ENCODE measurements at regions not wholly inside any gene's neighbourhood (a gene's known extent, or its start where the extent isn't known, plus 50 kb on each side); places are given as distances from the start of the nearest gene placed in this dataset.
"Not testable (repeated sequence)": the region's sequence is repeated elsewhere in the genome, so short reads cannot be mapped to it uniquely, and the experiment has no call there.

DNA sequence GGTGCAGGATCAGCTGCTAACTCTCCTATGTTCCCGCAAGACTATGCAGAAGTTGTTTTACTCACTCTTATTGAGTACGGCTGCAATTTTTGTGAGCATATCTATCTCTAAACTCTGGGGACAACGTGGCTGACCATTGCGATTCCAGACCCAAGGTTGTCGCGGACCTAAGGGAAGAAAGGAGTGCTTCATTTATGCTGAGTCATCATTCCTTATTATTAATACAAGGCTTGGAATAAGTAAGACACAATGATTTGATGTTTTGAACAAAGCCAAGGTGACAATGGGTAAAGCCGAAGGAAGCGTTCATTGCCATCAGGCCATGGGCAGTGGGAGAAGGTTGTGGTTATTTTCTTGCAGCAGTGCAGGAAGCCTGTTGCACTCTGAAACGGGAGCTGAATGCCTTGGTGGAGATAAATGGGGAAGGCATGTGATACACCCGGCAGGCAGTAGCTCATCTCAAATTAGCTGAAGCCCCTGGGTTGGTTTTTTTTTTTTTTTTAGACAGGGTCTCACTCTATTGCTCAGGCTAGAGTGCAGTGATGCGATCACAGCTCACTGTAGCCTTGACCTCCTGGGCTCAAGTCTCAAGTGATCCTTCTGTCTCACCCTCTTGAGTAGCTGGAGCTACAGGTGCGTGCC is 605.7 kb downstream of the TYW1 start:
- no peak for DNase-seq (ENCODE audit: low read depth in 4 of 4, low spot score in 2 of 4)

DNA sequence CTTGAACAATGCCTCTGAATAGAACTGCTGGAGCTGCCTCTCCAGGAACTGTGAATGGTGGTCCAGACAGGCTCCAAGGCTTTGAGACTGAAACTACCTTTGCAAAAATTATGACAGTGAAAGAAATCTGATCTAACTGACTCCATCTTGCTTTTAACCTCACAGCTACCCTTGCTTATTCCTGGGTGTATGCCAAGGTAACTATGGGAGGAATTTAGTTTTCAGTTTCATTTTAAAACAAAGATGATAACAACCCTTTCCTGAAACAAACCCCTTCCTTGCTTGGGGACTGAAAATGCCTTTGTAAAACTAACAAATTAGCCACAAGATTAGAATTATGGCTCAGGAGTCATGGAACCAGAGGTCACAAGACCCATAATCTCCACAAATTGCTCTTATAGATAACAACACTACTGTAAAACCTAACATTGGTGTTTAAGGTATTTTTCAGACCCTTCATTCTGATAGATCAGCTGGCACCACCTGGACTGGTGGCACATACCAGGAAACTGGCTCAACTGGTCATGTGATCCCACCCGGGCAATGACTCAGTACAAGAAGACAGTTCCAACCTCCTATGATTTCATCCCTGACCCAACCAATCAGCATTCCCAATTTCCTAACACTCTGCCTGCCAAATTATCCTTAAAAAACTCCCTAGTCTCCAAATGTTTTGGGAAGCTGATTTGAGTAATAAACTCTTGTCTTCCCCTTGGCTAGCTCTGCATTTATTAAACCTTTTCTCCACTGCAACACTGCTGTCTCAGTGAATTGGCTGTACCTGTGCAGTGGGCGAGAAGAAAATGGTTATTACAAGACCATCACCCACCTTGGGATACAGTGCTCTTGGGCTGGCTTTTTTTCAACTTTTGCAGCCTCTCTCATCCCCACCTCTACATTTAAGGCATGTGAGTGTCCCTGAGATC is 608.1 kb downstream of the TYW1 start:
- no peak for DNase-seq (ENCODE audit: low read depth in 4 of 4, low spot score in 2 of 4)

DNA sequence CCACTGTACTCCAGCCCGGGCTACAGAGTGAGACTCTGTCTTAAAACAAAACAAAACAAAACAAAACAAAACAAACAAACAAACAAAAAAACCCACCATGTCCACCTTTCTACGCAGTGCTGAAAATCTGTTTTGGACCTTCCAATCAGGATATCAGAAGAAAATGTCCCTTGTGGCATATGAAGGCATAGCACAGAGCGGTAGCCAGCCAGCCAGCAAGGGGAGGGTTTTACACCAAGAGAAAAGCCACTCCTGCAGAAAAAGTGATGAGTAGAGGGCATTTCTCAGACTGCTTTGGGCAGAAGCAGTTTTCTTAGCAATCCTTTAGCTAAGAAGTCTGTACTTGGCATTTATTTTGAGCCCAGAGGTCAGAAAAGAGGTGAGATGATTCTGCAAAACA is 612.2 kb downstream of the TYW1 start:
- DNase-seq (ENCODE audit: low read depth in 4 of 4, low spot score in 2 of 4): no peak

DNA sequence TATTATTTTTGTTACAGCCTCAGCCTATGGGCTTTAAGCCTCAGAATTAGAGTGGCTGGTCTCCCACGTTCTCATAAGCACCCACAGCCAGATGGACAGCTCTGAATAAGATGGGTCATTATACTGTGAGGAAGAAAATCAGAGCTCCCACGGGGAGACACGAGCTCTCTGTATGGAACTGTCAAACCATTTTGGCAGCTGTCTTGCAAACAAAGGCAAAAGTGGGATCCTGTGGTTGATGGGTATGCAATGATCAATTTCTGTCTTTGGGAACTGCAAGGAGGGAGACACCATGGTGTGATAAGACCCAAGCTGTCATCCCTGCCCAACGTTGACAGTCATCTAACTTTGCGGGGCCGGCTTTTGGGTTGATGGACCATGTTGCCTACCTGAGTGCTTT is 614.3 kb downstream of the TYW1 start:
- DNase-seq (ENCODE audit: low read depth in 4 of 4, low spot score in 2 of 4): no peak

DNA sequence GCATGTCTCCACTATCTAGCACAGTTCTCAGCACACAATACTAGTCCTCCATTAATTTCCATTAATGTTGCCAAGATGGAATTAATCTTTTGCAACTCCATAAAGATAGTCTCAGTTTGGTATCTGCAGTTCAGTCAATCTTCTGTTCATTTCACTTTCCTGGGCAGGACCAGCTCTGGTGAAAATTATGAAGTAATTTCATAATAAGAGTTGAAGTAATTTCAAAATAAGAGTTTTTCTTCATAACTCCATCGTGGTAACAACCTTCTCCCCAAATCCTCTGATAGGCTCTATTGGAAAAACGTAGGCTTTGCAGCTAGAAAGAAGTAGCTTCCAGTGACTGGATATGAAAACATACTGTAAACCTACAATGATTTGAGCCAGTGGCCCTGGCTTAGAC is 618.2 kb downstream of the TYW1 start:
- DNase-seq (ENCODE audit: low read depth in 4 of 4, low spot score in 2 of 4): no peak

DNA sequence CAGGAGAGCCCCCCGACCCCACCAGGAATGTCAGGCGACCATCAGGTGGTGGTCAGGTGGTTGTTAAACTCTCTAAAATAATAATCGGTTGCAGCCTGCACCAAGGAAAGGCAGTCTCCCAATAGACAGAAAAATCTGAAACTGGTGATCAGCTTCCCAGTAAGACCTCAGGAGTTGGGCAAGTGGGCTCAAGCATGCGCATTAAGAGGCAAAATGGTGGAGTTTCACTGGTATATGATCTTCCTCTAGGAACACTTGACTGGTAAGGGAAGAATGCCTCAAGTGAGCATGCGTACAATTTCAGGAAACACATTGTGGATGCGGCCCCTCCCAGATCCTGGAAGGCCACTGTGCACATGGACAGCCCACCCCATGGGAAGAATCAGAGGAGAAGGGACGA is 619.9 kb downstream of the TYW1 start:
- DNase-seq (ENCODE audit: low read depth in 4 of 4, low spot score in 2 of 4): no peak

DNA sequence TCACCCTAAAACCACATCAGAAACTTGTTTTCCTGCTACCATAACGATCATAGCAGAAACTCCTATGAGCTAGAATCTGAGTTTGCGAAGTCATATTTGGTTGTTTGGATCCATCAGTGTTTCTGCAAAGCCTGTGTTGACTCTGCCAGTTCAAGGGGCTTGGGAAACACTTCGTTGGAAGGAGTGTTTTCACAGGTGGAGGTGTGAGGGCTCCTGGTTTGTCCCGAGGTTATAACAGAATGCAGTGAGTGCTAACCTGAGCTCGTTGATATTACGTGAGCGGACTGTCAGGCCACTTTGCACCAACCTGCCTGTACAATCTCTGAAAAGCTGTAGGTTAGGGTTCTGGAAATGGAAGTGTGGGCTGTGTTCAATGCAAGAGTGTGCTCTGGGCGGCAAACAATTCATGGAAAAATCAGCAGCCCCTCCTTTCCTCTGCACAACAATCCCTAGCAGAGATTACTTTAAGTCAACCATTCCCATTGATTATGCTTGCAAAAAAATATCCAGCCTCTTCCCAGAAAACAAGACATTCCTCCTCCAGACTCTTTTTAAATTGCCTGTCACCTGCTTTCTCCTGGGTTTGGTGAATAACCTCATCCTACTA is 622.0 kb downstream of the TYW1 start:
- DNase-seq (ENCODE audit: low read depth in 4 of 4, low spot score in 2 of 4): no peak

DNA sequence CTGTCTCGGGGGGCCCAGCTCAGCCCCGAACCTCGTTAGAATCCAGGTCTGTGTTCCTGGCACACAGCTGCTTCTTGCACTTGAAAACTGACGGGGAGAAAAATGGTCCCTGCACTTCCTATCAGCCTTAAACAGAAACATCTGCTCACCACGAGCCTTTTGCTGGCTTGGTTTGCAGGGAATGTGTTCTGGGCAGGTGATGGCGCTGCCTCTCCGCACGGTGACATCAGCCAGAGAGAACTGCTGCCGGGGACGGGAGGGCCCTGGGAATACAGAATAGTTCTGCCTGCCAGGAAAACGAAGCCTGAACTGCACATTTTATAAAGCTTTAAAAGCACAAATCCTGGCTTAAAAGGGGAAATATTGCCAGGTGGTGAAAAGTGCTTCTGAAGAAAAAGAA is 622.5 kb downstream of the TYW1 start:
- no peak for DNase-seq (ENCODE audit: low read depth in 4 of 4, low spot score in 2 of 4)

DNA sequence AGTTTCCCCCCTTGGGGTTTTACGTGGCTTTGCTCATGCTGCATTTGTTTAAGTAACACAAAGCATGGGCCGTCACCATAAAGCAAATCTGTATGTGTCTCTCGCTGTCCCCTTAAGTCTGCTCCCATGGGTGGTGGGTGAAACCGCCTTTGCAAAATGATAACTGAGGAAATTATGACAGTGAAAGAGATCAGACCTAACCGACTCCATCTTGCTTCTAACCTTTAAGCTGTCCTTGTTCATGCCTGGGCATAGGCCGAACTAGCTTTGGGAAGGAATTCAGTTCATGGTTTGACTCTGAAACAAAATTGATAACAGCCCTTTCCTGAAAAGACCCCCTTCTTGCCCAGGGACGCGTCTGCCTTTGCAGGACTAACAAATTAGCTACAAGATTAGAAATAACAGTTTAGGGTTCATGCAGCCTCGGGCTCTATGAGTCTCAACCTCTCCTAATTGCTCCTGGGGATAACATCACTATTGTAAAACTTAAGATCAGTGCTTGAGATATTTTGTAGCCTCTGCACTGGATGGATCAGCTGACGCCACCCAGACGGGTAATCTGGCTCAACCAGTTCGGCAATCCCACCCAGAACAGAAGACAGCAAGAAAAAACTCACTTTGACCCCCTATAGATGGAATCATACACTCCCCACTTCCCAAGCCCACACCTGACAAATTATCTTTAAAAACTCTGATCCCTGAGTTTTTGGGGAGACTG is 623.7 kb downstream of the TYW1 start:
- DNase-seq (ENCODE audit: low read depth in 4 of 4, low spot score in 2 of 4): no peak

DNA sequence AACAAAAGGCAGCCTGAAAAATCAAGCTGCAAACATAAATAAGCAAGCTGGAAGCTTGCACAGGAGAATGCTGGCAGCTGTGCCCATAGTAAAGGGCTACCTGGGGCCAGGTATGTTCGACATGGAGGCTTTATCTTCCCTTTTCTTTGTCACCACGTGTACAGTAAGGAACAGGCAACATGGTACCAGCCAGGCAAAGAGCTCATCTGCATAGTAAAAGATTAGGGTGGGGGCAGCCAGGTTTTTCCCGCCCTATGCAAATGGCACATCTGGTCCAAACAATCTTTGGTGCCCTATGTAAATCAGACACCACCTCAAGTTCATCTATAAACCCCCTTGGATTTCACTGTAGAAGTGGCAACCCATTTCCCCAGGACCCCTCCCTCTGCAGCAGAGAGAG is 625.1 kb downstream of the TYW1 start:
- DNase-seq (ENCODE audit: low read depth in 4 of 4, low spot score in 2 of 4): no peak

DNA sequence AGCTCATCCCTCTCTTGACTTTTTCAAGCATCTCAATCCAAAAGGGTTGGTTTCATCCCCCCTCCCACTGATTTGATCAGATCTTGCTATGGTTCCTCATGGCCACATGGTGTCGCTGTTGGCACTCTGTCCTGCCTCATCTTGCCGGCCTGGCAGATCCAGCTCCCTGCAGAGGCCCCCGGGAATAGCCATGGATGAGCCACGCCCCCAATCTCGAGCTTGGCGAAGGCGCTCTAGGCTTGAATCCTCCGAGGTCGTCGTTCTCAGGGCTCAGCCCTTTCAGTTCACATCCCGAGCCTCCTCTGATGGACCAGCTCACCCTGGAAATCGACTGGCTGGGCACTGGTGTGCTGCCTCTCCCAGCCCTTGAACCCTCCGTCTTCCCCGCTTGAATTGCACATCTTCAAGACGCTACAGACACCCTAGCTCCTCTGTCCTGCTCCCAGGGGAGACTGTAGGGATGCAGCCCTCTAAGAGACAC is 628.7 kb downstream of the TYW1 start:
- peak; percentile 58 to 78 (median 68) for DNase-seq (ENCODE audit: low read depth in 4 of 4, low spot score in 2 of 4)

DNA sequence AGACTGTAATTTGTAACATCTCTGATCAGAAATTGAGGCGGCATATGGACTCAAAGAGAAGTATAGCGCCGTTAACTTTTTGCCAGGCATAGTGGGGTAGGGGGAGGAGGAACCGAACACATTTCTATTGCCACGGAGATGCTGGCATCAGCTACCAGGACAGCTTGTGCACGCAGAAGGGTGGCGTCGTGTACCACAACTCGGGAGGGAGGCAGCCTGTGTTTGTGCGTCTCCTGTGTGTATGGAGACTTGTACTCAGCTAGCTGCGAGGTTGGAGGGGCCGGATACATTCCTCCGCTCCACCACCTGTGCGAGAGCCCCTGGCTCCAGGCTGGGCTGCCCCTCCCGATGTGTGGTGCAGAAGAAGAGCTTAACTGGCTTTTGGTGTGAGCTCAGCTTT is 634.8 kb downstream of the TYW1 start:
- no peak for DNase-seq (ENCODE audit: low read depth in 4 of 4, low spot score in 2 of 4)

DNA sequence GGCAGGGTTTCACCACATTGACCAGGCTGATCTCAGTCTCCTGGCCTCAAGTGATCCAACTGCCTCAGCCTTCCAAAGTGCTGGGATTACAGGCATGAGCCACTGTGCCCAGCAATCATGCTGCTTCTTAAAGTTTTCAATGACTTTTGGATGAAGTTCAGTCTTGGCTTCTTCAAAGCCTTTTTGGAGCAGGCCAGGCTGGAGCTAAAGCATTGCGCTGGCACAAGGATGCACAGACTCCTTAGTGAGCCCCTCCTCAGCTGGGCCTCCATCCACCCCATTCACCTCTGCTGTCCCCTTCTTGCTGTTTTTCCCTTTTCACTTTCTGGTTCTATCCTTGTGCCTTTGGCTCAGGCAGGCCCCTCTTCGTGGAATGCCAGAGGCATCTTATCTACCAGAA is 638.6 kb downstream of the TYW1 start:
- no peak for DNase-seq (ENCODE audit: low read depth in 4 of 4, low spot score in 2 of 4)

DNA sequence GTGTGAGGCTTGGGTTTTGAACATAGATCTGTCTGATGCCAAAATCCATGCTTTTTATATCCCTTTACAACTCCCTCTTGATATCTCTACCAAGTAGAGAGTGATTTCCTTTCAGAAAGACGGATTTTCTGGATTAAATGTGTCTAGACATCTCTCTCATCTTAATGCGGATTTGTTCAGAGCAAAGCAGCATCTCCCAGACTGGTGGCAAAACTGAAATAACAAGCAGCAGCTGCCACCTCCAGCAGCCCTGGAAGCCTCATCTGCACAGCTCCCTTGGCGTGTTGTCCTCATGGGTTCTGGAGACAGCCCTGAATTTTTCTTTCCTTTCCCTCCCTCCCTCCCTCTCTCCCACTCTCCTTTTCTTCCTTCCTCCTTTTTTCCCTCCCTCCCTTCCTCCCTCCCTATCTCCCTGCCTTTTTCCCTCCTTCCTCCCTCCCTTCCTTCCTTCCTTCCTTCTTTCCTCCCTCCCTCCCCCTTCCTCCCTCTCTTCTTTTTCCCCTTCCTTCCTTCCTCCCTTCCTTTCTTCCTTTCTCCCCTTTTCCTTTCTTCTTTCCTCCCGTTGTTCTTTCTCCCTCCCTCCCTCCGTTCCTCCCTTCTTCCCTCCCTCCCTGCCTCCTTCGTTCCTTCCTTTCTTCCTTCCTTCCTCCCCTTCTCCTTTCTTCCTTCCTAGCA is 639.9 kb downstream of the TYW1 start:
- DNase-seq (ENCODE audit: low read depth in 4 of 4, low spot score in 2 of 4): no peak

DNA sequence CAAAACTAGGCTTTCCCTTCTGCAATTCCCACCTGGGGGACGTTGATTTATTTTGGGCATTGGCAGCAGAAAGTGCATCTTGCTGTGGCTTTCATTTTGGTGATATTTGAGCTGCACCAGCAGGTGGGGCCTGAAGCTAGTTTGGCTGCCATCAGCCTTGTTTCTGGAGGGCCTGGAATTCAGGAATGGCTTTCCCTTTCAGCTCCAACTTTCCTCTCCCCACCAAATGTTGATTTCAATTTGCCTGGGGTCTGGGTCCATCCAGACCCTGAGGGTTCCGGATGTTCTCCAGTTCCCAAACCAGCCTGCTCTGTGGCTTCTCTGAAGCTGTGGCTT is 640.4 kb downstream of the TYW1 start:
- peak in 1 of 4 donors; percentile 12 for DNase-seq (ENCODE audit: low read depth in 4 of 4, low spot score in 2 of 4)

DNA sequence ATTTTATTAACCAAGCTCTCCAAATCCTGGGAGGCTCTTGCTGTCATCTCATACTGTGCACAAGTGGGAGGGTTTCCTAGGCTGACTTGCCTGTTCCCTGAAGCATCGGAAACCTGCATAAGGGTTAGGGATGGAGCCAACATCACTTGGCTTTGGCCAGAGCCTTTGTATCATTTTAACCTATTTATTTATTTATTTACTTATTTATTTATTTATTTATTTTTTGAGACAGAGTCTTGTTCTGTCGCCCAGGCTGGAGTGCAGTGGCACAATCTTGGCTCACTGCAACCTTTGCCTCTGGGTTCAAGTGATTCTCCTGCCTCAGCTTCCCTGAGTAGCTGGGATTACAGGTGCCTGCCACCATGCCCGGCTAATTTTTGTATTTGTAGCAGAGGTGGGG is 645.9 kb downstream of the TYW1 start:
- not testable (repeated sequence) for DNase-seq (ENCODE audit: low read depth in 4 of 4, low spot score in 2 of 4)

DNA sequence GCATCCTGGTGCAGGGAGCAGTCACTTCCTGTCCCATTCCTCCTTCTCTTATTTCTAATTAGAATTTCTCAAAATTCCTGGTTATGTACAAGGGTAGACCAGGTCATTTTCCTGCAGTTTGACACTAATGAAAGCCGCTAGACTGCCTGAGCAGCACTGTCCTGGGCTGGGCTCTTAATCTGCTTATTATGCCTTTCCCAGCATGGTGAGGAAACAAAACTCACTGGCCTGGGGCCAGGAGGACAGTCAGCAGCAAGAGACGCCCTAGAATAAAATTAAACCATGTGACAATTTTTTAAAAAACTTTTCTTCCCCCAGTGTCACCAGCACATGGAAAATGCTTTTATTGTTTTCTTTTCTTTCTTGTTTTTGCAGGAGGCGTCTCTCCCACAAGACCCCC is 647.5 kb downstream of the TYW1 start:
- DNase-seq (ENCODE audit: low read depth in 4 of 4, low spot score in 2 of 4): no peak

DNA sequence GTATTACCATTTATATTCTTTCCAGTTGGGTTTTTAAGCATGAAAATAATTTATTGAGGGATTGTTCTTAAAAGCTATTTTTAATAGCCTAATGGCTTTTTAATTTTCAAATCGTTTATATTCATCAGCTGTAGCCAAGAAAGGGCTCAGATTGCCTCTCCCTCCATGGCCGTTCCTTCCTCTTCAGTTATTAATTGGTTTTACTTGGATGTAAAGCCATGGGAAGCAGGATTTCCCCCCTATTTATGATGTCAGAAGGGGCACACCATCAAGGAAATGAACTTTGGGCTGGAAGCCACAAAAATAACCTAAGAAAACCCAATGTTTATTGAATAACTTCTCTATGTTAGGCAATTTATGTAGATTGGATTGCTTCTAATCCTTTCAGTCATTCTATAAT is 656.3 kb downstream of the TYW1 start:
- no peak for DNase-seq (ENCODE audit: low read depth in 4 of 4, low spot score in 2 of 4)

DNA sequence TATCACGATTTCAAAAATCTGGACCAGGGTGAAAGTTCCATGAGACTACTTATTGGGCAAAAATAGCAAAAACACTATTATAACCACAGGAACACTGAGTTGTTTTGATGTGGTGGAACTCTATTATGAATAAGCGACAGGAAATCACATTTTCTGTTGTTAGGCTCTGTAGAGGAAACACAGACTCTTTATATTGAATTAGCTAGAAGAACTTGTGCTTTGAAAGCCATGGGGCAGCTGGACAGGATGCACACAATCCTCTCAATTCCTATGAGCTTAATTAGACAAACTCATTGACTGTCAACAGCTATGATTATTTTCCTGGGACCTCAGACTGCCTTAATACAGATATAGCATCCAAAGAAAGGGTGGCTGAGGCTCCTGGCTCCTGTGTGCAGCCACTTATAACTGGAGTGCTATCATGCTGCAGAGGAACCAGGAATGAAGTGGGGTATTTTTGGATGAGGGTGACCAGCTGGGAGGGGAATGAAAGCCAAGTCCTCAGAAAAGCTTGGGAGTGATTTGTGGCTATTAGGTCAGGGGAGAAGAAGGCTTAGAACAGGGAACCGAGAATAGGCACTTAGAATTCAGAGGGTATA is 657.3 kb downstream of the TYW1 start:
- no peak for DNase-seq (ENCODE audit: low read depth in 4 of 4, low spot score in 2 of 4)

DNA sequence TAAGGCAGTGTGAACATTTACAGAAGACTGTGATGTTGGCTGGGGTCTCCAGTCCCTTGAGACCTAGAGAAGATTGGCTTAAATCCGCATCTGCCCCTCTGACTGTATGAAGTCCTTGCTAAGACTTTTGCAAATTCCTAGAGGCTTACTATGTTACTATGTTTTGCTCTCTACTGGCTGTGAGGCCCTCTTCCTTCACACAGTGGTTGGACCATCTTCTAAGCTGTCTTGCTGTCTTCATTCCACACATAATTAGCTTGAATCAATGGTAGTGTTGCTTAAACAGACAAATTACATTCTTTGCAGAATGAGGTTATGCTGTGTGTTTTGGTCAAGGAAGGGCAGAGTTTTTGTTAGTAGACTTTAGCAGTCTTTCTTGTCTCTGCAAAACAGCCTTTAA is 658.0 kb downstream of the TYW1 start:
- no peak for DNase-seq (ENCODE audit: low read depth in 4 of 4, low spot score in 2 of 4)
